NCI-H2107 treated with DMSO at 0.1 percent for 48 hours (cell line): ENCODE measurements at regions not wholly inside any gene's neighbourhood (a gene's known extent, or its start where the extent isn't known, plus 50 kb on each side); places are given as distances from the start of the nearest gene placed in this dataset.
"Not testable (repeated sequence)": the region's sequence is repeated elsewhere in the genome, so short reads cannot be mapped to it uniquely, and the experiment has no call there.

Experiments
- DNase-seq: peaks from one replicate; lab custom pipeline; 2025; ENCODE audit not compliant: unreplicated experiment; lab: John Stamatoyannopoulos, UW

GRCh38 chrX:11836284-11836683 is 78.2 kb downstream of the MSL3 start:
- no peak for DNase-seq

DNA sequence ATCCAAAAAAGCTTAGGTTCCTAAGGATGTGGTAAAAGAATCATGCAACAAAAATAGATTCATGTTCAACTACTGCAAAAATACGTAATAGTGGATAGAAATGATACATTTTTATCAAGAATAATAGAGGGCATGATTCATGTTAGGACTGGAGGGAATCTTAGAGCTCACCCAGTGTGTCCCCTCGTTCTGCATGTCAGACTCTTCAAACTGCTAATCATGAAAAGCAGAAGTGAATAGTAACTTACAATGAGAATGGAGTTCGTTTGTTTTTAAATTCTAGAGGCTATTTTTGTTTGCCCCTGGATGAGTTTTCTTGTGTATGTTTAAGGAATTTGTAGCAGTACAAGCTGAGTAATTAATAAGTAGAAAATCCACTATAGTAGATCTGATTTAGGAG is 79.4 kb downstream of the MSL3 start:
- DNase-seq = no peak

GRCh38 chrX:11864171-11864570 is 106.1 kb downstream of the MSL3 start:
- no peak for DNase-seq

- DNase-seq = no peak
These were observed 109.7 kb downstream of the MSL3 start for GRCh38 chrX:11867610-11868345.

DNA sequence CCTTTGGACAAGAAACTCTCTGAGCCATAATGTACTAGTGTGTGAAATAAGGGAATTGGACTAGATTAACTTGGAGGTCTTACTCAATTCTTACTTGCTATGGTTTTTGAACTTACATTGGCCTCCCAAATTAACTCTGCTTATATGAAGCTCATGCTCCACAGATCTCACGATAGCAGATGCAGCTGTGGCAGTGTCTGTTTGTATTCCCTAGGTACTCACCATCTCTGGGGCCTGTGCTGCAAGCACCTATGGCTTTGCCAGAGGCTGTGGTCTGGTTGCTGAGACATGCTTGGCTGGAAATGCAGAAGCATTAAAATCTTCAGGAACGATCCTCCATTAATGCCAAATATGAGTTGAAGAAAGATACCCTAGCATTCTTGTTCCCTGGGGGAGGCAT is 112.8 kb downstream of the MSL3 start:
- no peak for DNase-seq

- DNase-seq = no peak
These were observed 123.6 kb downstream of the MSL3 start for GRCh38 chrX:11881485-11882170.

DNA sequence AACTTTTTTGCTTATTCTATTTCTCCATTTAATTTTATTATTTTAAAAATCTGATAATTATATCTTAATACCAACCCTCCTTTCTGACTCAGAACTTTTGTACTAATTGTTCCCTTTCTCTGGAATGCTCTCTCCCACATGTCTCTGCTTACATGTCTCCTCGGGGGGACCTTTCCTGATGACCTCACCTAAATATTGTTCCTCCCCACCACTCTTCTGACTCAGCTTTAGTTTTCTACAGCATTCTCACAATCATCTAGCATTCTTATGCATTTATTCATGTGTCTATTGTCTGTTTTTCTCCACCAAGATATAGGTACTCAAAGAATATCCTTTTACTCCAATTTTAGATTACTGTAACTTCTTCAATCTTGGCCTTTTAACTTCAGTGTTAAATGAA is 128.7 kb downstream of the MSL3 start:
- no peak for DNase-seq

- no peak for DNase-seq
These were observed 129.1 kb downstream of the MSL3 start for GRCh38 chrX:11887175-11887574.

DNA sequence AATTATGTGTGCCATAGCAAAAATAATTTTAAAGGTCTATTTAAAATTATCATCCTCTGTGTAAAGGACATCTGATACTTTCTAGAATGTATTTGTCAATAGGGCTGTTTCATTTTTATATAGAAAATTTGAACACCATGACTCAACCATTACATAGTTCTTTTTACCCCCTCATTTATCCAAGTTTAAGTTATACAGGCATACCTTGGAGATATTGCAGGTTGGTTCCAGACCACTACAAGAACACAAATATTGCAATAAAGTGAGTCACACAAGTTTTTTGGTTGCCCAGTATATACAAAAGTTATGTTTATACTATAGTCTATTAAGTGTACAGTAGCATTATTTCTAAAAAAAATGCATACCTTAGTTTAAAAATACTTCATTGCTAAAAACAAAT is 130.4 kb downstream of the MSL3 start:
- DNase-seq = no peak

DNA sequence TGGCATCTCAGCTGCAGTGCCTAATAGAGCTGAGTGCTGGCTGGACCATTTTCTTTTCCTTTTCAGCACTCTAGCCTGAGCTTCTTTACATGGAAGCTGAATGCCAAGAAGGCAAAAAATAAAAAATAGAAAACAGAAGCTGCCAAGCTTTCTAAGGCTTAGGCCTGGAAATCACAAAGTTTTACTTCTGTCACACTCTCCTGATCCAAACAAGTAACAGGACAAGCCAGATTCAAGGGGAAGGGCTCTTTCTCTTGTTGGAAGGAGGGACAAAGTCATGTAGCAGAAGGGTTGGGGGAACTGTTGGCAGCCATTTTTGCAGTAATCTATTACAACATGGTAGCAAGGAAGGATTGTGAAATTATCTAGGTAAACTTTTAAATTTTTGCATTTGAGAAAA is 131.8 kb downstream of the MSL3 start:
- no peak for DNase-seq

DNA sequence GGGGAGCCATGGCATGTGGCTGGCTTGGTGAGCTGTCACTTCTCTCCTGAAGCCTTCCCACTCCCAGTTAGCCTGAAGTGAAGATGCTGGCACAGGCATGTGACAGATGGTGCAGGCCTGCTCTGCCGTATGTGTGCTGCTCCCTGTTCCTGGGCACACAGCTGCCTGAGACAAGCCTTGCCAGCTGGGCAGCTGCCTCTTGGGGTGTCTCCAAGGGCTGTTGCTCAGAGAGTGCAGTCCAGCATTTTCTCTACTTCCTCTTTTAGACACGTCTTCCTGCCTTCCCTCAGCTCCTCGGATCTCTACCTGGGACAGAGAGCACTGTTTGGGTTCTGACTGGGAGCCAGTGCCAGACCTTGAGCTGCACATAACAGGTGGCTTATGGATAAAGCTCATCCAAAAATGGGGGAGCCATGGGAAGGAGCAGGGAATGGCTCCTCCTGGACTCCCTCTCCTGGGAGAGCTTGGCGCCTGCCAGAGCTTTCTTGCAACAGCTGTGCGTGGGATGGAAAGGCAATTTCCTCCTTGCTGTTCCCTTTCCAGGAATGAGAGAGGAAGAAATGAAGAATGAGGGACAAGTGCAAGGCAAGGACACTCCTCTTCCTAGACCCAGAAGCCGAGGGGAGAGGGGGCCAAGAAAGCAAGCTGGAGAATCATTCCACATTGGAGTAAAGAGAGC is 132.9 kb downstream of the MSL3 start:
- DNase-seq = no peak

GRCh38 chrX:11893933-11894710 is 136.1 kb downstream of the MSL3 start:
- DNase-seq = no peak

DNA sequence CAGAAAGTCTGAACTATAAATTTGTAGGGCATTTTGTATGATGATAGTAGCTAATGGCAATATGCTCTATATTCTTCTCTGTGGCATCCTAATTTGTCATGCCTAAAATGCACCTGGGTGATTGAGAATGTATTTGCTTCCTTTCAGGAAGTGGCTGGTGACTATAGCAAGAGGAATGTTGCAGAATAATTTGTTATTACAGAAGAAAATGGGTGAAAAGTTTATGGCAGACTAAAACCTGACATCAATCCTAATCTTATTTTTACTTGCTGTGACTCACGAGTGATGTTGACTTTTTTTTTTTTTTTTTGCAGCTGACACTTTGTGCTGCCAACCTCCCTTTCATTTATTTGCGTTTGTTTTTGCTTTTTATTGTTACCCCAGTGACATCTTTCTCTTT is 141.1 kb downstream of the MSL3 start:
- no peak for DNase-seq

GRCh38 chrX:11905933-11906332 is 147.9 kb downstream of the MSL3 start:
- not testable (repeated sequence) for DNase-seq

DNA sequence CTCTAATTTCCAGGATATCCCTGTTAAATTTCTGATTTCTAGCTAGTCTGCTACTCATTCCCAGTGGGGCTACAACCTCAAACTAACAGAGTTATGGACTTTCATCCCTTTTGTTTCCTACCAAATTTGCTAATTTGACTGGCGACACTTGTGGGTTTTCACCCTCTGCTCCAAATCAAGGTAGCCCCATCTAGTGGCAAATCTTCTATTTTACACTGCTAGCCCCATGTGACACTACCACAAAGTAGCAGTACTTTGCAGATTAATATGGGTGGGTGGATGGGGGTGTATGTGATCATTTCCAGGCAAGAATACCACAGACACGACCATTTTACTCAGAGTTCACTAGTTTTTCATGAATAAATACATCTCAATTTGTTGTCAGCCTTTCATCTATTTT is 150.3 kb downstream of the MSL3 start:
- DNase-seq = no peak

GRCh38 chrX:11913001-11913400 is 155.0 kb downstream of the MSL3 start:
- DNase-seq = no peak

DNA sequence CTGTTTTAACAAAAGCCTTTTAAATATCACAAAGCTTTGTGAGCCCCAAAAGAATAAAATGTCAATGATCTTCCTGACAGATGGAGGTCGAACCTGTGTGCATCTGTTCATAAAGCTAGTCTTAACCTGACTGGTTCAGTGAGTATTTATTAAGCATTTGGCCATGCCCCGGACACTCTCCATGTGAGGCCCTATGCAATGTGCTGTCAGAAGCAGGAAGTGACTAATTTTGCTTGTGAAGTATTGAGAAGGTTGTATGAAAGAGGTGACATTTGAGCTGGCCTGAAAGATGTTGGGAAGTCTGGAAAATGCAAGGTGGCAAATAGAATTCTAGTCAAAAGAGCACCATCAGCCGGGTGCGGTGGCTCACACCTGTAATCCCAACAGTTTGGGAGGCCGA is 171.4 kb downstream of the MSL3 start:
- no peak for DNase-seq

- no peak for DNase-seq
These were observed 174.4 kb downstream of the MSL3 start for GRCh38 chrX:11932423-11932822.

GRCh38 chrX:11934089-11934488 is 176.1 kb downstream of the MSL3 start:
- DNase-seq = no peak

DNA sequence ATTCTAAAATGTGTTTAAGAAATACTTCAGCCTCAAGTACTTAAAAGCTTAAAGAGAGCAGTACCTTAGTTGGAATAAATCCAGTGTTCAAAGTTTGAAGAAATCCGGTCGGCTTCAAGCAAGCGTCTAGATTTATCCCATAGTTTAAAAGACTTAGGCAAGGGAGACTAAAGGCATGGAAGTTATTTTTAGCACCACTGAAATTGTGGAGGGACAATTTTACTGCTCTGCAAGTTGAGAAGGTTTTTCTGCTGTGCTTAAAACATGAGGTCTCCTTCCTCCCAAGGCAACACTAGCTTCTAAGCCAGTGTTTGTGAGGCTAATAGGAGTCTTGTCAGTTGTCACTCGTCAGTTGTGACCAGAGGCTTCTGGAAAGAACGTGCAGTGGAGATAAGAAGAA is 183.5 kb downstream of the MSL3 start:
- no peak for DNase-seq

GRCh38 chrX:11944501-11944900 is 186.5 kb downstream of the MSL3 start:
- DNase-seq = no peak

GRCh38 chrX:11949291-11949690 is 189.0 kb upstream of the FRMPD4 start:
- DNase-seq = no peak
